ENCODE measurements at regions not wholly inside any gene's neighbourhood (a gene's known extent, or its start where the extent isn't known, plus 50 kb on each side); places are given as distances from the start of the nearest gene placed in this dataset.
"Not testable (repeated sequence)": the region's sequence is repeated elsewhere in the genome, so short reads cannot be mapped to it uniquely, and the experiment has no call there.

- H3K36me3 ChIP-seq: no peaks in the 10 kb centered on the region
- no peaks in the 10 kb centered on the region for H3K4me1 ChIP-seq
- no peak overlapping the region for H3K27ac ChIP-seq
- WGBS, 2 donors: 95 to 96% methylated on average over 1 of the region's 1 CpG
- ATAC-seq (ENCODE audit: low FRiP score in 2 of 2) (no peak), DNase-seq (no peak)
- H3K4me3 ChIP-seq: no peak overlapping the region
- H3K9me3 ChIP-seq: no peaks in the 10 kb centered on the region
- no peaks in the 10 kb centered on the region for H3K27me3 ChIP-seq
- TF ChIP-seq POLR2A (IDR thresholded peaks at IDR 0.05) (no peak), POLR2AphosphoS5 (IDR thresholded peaks at IDR 0.05) (no peak), EP300 (IDR thresholded peaks at IDR 0.05) (no peak), CTCF (IDR thresholded peaks at IDR 0.05) (no peak)
These were observed 256.8 kb downstream of the STIM2 start for GRCh38 chr4:27117453-27117852.

- WGBS, 2 donors: 88% methylated on average over 5 of the region's 5 CpGs
- ATAC-seq (ENCODE audit: low FRiP score in 2 of 2): no peak
These were observed 258.6 kb downstream of the STIM2 start for GRCh38 chr4:27119239-27119638.

GRCh38 chr4:27121830-27122229, 261.2 kb downstream of the STIM2 start:
- Histone ChIP-seq H3K36me3 (no peaks in the 10 kb centered on the region), H3K27ac (no peak overlapping the region), H3K4me3 (no peak overlapping the region), H3K27me3 (no peaks in the 10 kb centered on the region), H3K9me3 (no peaks in the 10 kb centered on the region), H3K4me1 (no peaks in the 10 kb centered on the region)
- ATAC-seq (ENCODE audit: low FRiP score in 2 of 2) (no peak), DNase-seq (no peak)
- 71 to 85% methylated on average over 5 of the region's 5 CpGs for WGBS, 2 donors
- TF ChIP-seq POLR2A (IDR thresholded peaks at IDR 0.05) (no peak), CTCF (IDR thresholded peaks at IDR 0.05) (no peak), EP300 (IDR thresholded peaks at IDR 0.05) (no peak)

More at GRCh38 chr4:27119239-27119638, 258.6 kb downstream of the STIM2 start:
- Histone ChIP-seq H3K4me3 (no peak overlapping the region), H3K36me3 (no peaks in the 10 kb centered on the region), H3K27ac (no peak overlapping the region), H3K9me3 (no peaks in the 10 kb centered on the region), H3K27me3 (no peaks in the 10 kb centered on the region), H3K4me1 (no peaks in the 10 kb centered on the region)
- DNase-seq: no peak
- TF ChIP-seq EP300 (IDR thresholded peaks at IDR 0.05): no peak
- no peak for TF ChIP-seq POLR2AphosphoS5 (IDR thresholded peaks at IDR 0.05)
- TF ChIP-seq CTCF (IDR thresholded peaks at IDR 0.05): no peak
- no peak for TF ChIP-seq POLR2A (IDR thresholded peaks at IDR 0.05)

GRCh38 chr4:27123123-27123768, 262.6 kb downstream of the STIM2 start:
- no peaks in the 10 kb centered on the region for H3K36me3 ChIP-seq
- H3K4me1 ChIP-seq: no peaks in the 10 kb centered on the region
- H3K9me3 ChIP-seq: no peaks in the 10 kb centered on the region
- no peak overlapping the region for H3K27ac ChIP-seq
- no peak for TF ChIP-seq POLR2AphosphoS5 (IDR thresholded peaks at IDR 0.05)
- no peak overlapping the region for H3K4me3 ChIP-seq
- no peaks in the 10 kb centered on the region for H3K27me3 ChIP-seq
- DNase-seq (no peak), ATAC-seq (ENCODE audit: low FRiP score in 2 of 2) (no peak)
- 52 to 61% methylated on average over 3 of the region's 3 CpGs for WGBS, 2 donors

GRCh38 chr4:27123769-27124124, 263.1 kb downstream of the STIM2 start:
- Histone ChIP-seq H3K27me3 (no peaks in the 10 kb centered on the region), H3K9me3 (no peaks in the 10 kb centered on the region), H3K36me3 (no peaks in the 10 kb centered on the region), H3K27ac (no peak overlapping the region), H3K4me3 (no peak overlapping the region), H3K4me1 (no peaks in the 10 kb centered on the region)
- no peak for ATAC-seq (ENCODE audit: low FRiP score in 2 of 2)
- TF ChIP-seq POLR2AphosphoS5 (IDR thresholded peaks at IDR 0.05) (no peak), POLR2A (IDR thresholded peaks at IDR 0.05) (no peak), EP300 (IDR thresholded peaks at IDR 0.05) (no peak), CTCF (IDR thresholded peaks at IDR 0.05) (no peak)
- no peak for DNase-seq

- WGBS, 2 donors: 82 to 85% methylated on average over 4 of the region's 4 CpGs
- not testable (repeated sequence) for H3K9me3 ChIP-seq; H3K27ac ChIP-seq; ATAC-seq (ENCODE audit: low FRiP score in 2 of 2); DNase-seq; H3K4me3 ChIP-seq; H3K27me3 ChIP-seq; H3K36me3 ChIP-seq; H3K4me1 ChIP-seq
These were observed 266.3 kb downstream of the STIM2 start for GRCh38 chr4:27126895-27127294.
